A673 (cell line): ENCODE measurements at regions not wholly inside any gene's neighbourhood (a gene's known extent, or its start where the extent isn't known, plus 50 kb on each side); places are given as distances from the start of the nearest gene placed in this dataset.

Source experiments
- BruUV-seq: library from RNA; stranded (reverse); fragments of 400-500 nt; replicated peaks from 2 replicates; lab custom pipeline; 2021; lab: Mats Ljungman, UMichigan
- CTCF ChIA-PET: fragments of 300-600 bp; sonication (Branson Sonifier 250); formaldehyde crosslinking; loops from one replicate; lab custom pipeline; 2022; ENCODE audit warnings: antibody characterized with exemption; lab: Charles Lee
- POLR2A ChIA-PET: fragments of 300-600 bp; sonication (Branson Sonifier 250); formaldehyde crosslinking; loops from one replicate; lab custom pipeline; 2022; ENCODE audit warnings: antibody characterized with exemption; ENCODE audit not compliant: low non-redundant PET; lab: Charles Lee
- DNase-seq: peaks from one replicate; pipeline ENCODE4 v3.0.0-alpha.2; 2015; ENCODE audit warnings: low spot score
- H3K27ac ChIP-seq: fragments of 200-600 bp; sonication (generic); 2 replicates; pipeline ENCODE4 v1.5.1; 2016; ENCODE audit warnings: mixed run types, low read depth, mild to moderate bottlenecking, mixed read lengths, antibody characterized with exemption, low read length; ENCODE audit not compliant: poor library complexity, severe bottlenecking
- H3K27me3 ChIP-seq: fragments of 200-600 bp; sonication (generic); replicated peaks from 2 replicates; pipeline ENCODE4 v1.6.1; 2017; ENCODE audit warnings: mixed run types, low read depth, mild to moderate bottlenecking, mixed read lengths, antibody characterized with exemption, low read length; ENCODE audit not compliant: insufficient read depth, poor library complexity
- H3K36me3 ChIP-seq: fragments of 200-600 bp; sonication (generic); 2 replicates; pipeline ENCODE4 v1.6.1; 2016; ENCODE audit warnings: mixed run types, mild to moderate bottlenecking, mixed read lengths, antibody characterized with exemption, low read length; ENCODE audit not compliant: insufficient read depth, poor library complexity, severe bottlenecking
- H3K4me1 ChIP-seq: fragments of 200-600 bp; sonication (generic); 2 replicates; pipeline ENCODE4 v1.6.1; 2017; ENCODE audit warnings: mixed run types, mild to moderate bottlenecking, mixed read lengths, antibody characterized with exemption, low read length; ENCODE audit not compliant: insufficient read depth, poor library complexity, severe bottlenecking
- H3K4me3 ChIP-seq: fragments of 200-600 bp; sonication (generic); 2 replicates; pipeline ENCODE4 v1.5.1; 2016; ENCODE audit warnings: low read depth, mixed run types, mild to moderate bottlenecking, mixed read lengths, low read length; ENCODE audit not compliant: poor library complexity, severe bottlenecking
- H3K9me3 ChIP-seq: fragments of 200-600 bp; sonication (generic); 2 replicates; pipeline ENCODE4 v1.6.1; 2016; ENCODE audit warnings: mixed run types, low read depth, mild to moderate bottlenecking, mixed read lengths, antibody characterized with exemption, low read length; ENCODE audit not compliant: poor library complexity, severe bottlenecking
- CTCF ChIP-seq: fragments of 300-800, 200-600 bp; sonication (generic); conservative IDR thresholded peaks from 2 replicates; pipeline ENCODE4 v1.5.1; 2017; ENCODE audit warnings: low read depth, mild to moderate bottlenecking, antibody characterized with exemption, low read length, moderate library complexity, mixed read lengths
- EZH2 ChIP-seq: fragments of 200-600 bp; sonication (generic); IDR thresholded peaks from 2 replicates; pipeline ENCODE4 v1.6.1; 2017; ENCODE audit warnings: borderline replicate concordance, low read depth, mild to moderate bottlenecking, mixed read lengths, antibody characterized with exemption, low read length; ENCODE audit not compliant: poor library complexity, severe bottlenecking
- intact Hi-C: fragments of 100-400 bp; cut with micrococcal nuclease; formaldehyde crosslinking; loops from one replicate; pipeline ENCODE4 v1.10.0; 2022; ENCODE audit not compliant: unreplicated experiment

DNA sequence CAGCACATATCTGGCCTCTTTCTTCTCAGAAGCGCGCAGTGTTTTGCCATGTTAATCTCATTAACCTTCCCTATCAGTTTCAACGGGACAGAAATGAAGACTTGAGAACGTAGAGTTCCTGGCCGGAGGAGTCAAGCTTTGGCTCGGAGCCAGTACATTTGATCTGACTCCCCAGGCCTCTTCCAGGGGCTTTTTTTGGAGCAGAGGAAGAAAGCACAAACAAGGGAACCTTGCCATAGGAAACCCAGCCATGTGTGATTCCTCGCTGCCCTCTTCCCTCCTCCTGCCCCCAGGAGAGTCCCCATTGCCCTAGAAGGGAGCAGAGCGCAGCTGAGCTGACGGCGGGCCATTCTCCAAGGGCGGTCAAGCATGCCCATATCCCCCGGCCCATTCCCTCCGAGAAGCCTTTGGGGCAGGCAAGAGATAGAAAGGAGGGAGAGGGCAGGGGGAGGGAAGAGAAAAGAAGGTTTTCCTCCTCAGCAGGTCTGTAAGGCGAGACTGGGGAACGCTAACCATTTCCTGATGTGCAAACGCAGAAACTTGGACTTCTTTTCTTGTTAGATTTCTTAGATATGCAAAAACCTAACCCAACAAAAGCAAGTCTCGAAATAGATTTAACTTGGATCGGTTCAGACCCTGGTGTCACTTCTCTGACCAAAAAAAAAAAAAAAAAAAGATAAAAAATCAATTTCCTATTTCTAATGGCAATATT is 63.7 kb upstream of the POU3F3 start:
- CTCF ChIA-PET, result no interaction called here
- POLR2A ChIA-PET, result no interaction called here
- no peak overlapping the region for H3K27ac ChIP-seq

GRCh38 chr2:104790901-104791495 is 62.9 kb upstream of the POU3F3 start:
- Histone ChIP-seq H3K36me3 (no peaks in the 10 kb centered on the region), H3K27ac (no peak overlapping the region), H3K4me1 (no peaks in the 10 kb centered on the region), H3K4me3 (no peak overlapping the region), H3K9me3 (no peaks in the 10 kb centered on the region), H3K27me3 (no peaks in the 10 kb centered on the region)
- BruUV-seq, result no TSS peak
- POLR2A ChIA-PET, result no interaction called here
- intact Hi-C loops, result no loop called here
- CTCF ChIA-PET, result no interaction called here
- no peak for DNase-seq
- TF ChIP-seq CTCF (no peak), EZH2 (no peak)

More for the DNA sequence above, 63.7 kb upstream of the POU3F3 start:
- no TSS peak for BruUV-seq
- DNase-seq, result no peak
- H3K27me3 ChIP-seq, result no peaks in the 10 kb centered on the region
- no peak overlapping the region for H3K4me3 ChIP-seq
- H3K36me3 ChIP-seq, result no peaks in the 10 kb centered on the region
- no peak for TF ChIP-seq CTCF
- TF ChIP-seq EZH2, result no peak
- no peaks in the 10 kb centered on the region for H3K9me3 ChIP-seq
- intact Hi-C loops, result no loop called here
- H3K4me1 ChIP-seq, result no peaks in the 10 kb centered on the region

GRCh38 chr2:104793966-104794365 is 59.9 kb upstream of the POU3F3 start:
- CTCF ChIA-PET, result no interaction called here

More at GRCh38 chr2:104793966-104794365, 59.9 kb upstream of the POU3F3 start:
- no TSS peak for BruUV-seq
- Histone ChIP-seq H3K27ac (no peak overlapping the region), H3K4me3 (no peak overlapping the region), H3K9me3 (no peaks in the 10 kb centered on the region), H3K4me1 (no peaks in the 10 kb centered on the region), H3K27me3 (no peaks in the 10 kb centered on the region), H3K36me3 (no peaks in the 10 kb centered on the region)
- DNase-seq, result no peak
- TF ChIP-seq CTCF, result no peak
- no peak for TF ChIP-seq EZH2
- POLR2A ChIA-PET, result no interaction called here
- intact Hi-C loops, result no loop called here
